ENCODE measurements at regions not wholly inside any gene's neighbourhood (a gene's known extent, or its start where the extent isn't known, plus 50 kb on each side); places are given as distances from the start of the nearest gene placed in this dataset.

- TF ChIP-seq EZH2 (IDR thresholded peaks at IDR 0.05) (no peak), POLR2AphosphoS5 (IDR thresholded peaks at IDR 0.05; ENCODE audit: borderline replicate concordance, low read depth, low read length) (no peak), FOXP2 (optimal IDR thresholded peaks at IDR 0.05; ENCODE audit: control extremely low read depth, extremely low read length, insufficient read depth) (no peak)
These were observed 370.4 kb downstream of the TNS3 start for GRCh38 chr7:47211519-47211973.

All from SK-N-MC (cell line).